WERI-Rb-1 (cell line): ENCODE measurements at regions not wholly inside any gene's neighbourhood (a gene's known extent, or its start where the extent isn't known, plus 50 kb on each side); places are given as distances from the start of the nearest gene placed in this dataset.

Experiments
- DNase-seq: peaks from one replicate; pipeline ENCODE4 v3.0.0-alpha.2; 2020
- H3K27ac ChIP-seq: fragments of 250-450 bp; sonication (Bioruptor Pico); 2 replicates; pipeline ENCODE4 v1.5.1; 2020; ENCODE audit warnings: mild to moderate bottlenecking, moderate library complexity
- H3K27me3 ChIP-seq: fragments of 250-450 bp; sonication (Bioruptor Pico); 2 replicates; pipeline ENCODE4 v1.5.1; 2021; ENCODE audit warnings: mild to moderate bottlenecking, low read depth, moderate library complexity; ENCODE audit not compliant: insufficient read depth, severe bottlenecking
- H3K36me3 ChIP-seq: fragments of 250-450 bp; sonication (Bioruptor Pico); 2 replicates; pipeline ENCODE4 v1.5.1; 2020; ENCODE audit warnings: mild to moderate bottlenecking, moderate library complexity
- H3K4me3 ChIP-seq: 2 replicates; pipeline ENCODE4 v1.5.1; 2011; ENCODE audit warnings: low read depth, mild to moderate bottlenecking, control low read depth, low read length
- H3K9me3 ChIP-seq: fragments of 250-450 bp; sonication (Bioruptor Pico); 2 replicates; pipeline ENCODE4 v1.5.1; 2021; ENCODE audit warnings: mild to moderate bottlenecking, moderate library complexity; ENCODE audit not compliant: severe bottlenecking
- CTCF ChIP-seq: IDR thresholded peaks from 2 replicates; pipeline ENCODE4 v1.5.1; 2011; ENCODE audit warnings: low read depth, mild to moderate bottlenecking, control low read depth, inconsistent platforms, low read length

- no peaks in the 10 kb centered on the region for H3K36me3 ChIP-seq
- H3K4me3 ChIP-seq: no peak overlapping the region
- no peaks in the 10 kb centered on the region for H3K27me3 ChIP-seq
- no peaks in the 10 kb centered on the region for H3K9me3 ChIP-seq
- DNase-seq: no peak
- H3K27ac ChIP-seq: no peak overlapping the region
- no peak for TF ChIP-seq CTCF
Observed at GRCh38 chr4:134382478-134383227, 181.1 kb upstream of the PABPC4L start.

- Histone ChIP-seq H3K9me3 (no peaks in the 10 kb centered on the region), H3K27me3 (no peaks in the 10 kb centered on the region), H3K27ac (no peak overlapping the region), H3K4me3 (no peak overlapping the region), H3K36me3 (no peaks in the 10 kb centered on the region)
- DNase-seq: no peak
- no peak for TF ChIP-seq CTCF
Observed at GRCh38 chr4:134375775-134376174, 174.2 kb upstream of the PABPC4L start.

- Histone ChIP-seq H3K36me3 (no peaks in the 10 kb centered on the region), H3K4me3 (no peak overlapping the region), H3K27ac (no peak overlapping the region), H3K27me3 (no peaks in the 10 kb centered on the region), H3K9me3 (no peaks in the 10 kb centered on the region)
- no peak for DNase-seq
- no peak for TF ChIP-seq CTCF
Observed at GRCh38 chr4:134365852-134366251, 164.3 kb upstream of the PABPC4L start.

- H3K27me3 ChIP-seq: no peaks in the 10 kb centered on the region
- DNase-seq: no peak
- no peak for TF ChIP-seq CTCF
- no peaks in the 10 kb centered on the region for H3K9me3 ChIP-seq
- no peak overlapping the region for H3K27ac ChIP-seq
- no peak overlapping the region for H3K4me3 ChIP-seq
- no peaks in the 10 kb centered on the region for H3K36me3 ChIP-seq
Observed at GRCh38 chr4:134364928-134365327, 163.3 kb upstream of the PABPC4L start.

GRCh38 chr4:134345244-134345643 lies 143.7 kb upstream of the PABPC4L start:
- DNase-seq: no peak
- Histone ChIP-seq H3K4me3 (no peak overlapping the region), H3K9me3 (no peaks in the 10 kb centered on the region), H3K36me3 (no peaks in the 10 kb centered on the region), H3K27me3 (no peaks in the 10 kb centered on the region), H3K27ac (no peak overlapping the region)
- TF ChIP-seq CTCF: no peak

- H3K9me3 ChIP-seq: no peaks in the 10 kb centered on the region
- H3K27me3 ChIP-seq: no peaks in the 10 kb centered on the region
- H3K36me3 ChIP-seq: no peaks in the 10 kb centered on the region
- no peak for TF ChIP-seq CTCF
- H3K27ac ChIP-seq: no peak overlapping the region
- no peak overlapping the region for H3K4me3 ChIP-seq
- DNase-seq: no peak
Observed at GRCh38 chr4:134343656-134344055, 142.1 kb upstream of the PABPC4L start.
